Suppressor macrophage treated with lipopolysaccharide for 4 hours (primary cell): ENCODE measurements at regions not wholly inside any gene's neighbourhood (a gene's known extent, or its start where the extent isn't known, plus 50 kb on each side); places are given as distances from the start of the nearest gene placed in this dataset.

Experiments
- DNase-seq: peaks from one replicate; pipeline ENCODE4 v3.0.0-alpha.2; 2020

DNA sequence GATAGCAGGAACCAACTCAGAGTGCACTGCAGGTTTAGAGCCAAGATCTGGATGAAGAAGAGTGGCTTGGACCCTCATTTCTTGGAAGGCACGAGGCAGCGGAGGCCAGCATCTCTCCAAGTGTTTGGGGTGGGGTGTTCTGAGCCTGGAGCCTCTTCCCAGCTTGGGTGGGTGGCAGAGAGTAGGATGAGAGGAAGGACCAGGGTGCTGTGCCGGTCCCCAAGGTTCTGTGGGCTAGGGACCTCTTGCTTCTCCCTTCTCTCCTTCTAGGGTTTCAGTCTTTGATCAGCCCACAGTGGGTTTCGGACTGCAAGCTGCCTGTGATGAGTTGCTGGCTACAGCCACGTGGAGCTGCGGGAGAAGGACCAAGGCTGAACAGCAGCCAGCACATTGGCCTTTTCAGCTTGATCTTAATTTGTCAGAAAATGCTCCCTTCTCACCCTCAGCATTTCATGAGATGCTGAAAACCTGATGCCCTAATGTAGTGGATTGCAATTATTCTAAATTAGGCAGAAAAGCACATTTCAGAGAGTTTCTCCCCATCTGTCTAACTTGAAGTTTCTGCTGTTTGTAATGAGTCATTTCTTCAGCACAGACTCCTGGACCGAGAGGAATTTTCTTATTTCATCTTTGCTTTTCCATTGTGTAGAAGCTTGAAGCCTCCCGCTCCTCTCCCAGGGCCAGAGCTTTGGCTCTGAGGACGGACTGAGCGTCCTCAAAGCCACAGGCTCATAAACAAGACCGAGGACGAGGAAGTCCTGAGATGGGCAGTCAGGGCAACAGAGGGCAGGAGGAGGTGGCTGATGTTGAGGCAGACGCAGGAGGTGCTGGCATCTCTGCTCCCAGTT is 99.1 kb upstream of the HDAC4 start:
- no peak for DNase-seq

DNA sequence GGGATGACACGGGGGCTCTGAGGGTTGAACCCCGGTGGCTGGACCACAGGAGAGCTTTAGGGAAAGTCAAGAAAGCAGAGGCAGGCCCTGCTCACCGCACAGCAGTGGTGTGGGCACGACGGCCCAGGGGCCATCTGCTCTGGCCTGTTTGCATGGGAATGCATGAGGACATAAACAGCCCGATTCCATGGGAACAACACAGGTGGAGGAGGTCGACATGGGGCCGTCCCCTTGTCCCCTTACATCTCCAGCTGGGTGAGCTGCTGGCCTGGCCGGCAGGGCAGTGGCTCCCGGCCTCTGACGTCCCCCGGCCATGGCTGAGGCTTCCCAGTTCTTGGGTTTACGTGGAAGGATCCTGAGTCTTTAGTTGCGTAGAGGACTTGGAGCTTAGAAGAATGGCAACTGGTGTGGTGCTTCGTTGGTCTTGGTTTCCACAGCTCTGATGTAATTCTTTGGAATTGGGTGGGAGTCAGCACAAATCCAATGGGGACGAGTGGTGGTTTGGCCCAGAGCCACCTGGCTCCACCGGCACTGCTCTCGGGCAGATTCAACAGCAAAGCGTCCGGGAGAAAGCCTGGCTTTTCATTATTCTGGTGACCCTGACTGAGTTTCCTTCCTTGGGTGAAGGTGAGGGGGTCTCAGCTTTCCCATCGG is 98.3 kb upstream of the HDAC4 start:
- no peak for DNase-seq

DNA sequence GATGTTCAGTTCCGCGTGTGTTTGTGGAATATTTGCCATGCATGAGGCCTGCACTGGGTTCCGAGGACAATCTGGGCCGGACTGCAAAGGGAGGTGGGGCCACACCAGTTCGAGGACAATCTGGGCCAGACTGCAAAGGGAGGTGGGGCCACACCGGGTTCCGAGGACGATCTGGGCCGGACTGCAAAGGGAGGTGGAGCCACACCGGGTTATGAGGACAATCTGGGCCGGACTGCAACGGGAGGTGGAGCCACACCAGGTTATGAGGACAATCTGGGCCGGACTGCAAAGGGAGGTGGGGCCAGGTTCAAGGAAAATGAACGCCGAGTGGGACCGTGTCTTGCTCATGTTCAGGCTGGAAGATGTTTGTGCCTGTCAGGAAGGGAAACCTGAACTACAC is 97.8 kb upstream of the HDAC4 start:
- no peak for DNase-seq

DNA sequence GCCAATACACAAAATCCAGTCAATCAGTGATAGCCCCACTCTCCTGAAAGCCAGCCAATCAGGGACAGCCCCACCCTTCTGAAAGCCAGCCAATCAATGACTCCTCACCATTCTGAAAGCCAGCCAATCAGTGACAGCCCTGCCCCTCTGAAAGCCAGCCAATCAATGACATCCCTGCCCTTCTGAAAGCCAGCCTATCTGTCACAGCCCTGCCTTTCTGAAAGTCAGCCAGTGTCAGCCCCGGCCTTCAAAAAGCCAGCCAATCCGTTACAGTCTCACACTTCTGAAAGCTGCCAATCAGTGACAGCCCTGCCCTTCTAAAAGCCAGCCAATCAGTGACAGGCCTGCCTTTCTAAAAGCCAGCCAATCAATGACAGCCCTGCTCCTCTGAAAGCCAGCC is 95.9 kb upstream of the HDAC4 start:
- DNase-seq: no peak

DNA sequence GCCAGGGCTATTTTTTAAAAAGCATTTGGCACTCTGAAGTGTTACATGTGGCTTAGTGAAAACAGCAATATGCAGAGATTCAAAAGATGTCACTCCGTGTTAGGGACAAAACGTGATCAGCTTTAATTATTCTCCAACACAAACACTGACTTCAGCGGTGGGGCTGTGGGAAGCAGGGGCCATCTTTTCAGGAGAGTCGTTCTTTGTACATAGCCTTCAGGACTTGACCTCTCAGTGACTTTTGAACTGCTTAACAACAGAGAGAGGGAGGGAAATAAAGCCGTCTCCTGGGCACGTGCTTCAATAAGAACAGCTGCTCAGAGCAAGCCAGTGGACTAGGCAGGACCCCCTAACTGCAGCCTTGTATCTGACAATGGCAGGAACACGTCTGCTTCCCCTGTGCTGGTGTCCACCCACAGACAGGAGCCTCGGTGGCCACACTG is 95.0 kb upstream of the HDAC4 start:
- no peak for DNase-seq

DNA sequence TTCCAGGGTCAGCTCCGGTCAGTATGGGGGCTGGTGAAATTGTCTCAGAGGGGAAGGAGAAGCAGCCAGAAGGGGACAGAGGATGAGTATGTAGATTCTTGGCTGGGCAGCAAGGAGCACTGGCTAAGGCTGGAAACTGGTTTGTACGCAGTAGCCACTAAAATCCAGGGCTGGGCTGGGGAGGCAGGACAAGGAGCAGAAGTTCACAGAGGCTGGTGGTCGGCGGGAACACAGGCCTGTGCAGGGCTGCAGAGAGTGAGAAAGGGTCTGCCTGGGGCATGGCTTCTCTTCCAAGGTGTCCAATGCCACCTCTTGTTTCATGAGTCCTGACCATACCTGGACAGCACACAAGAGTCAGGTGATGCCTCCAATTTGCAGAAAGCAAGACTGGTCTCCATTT is 94.4 kb upstream of the HDAC4 start:
- DNase-seq: no peak

DNA sequence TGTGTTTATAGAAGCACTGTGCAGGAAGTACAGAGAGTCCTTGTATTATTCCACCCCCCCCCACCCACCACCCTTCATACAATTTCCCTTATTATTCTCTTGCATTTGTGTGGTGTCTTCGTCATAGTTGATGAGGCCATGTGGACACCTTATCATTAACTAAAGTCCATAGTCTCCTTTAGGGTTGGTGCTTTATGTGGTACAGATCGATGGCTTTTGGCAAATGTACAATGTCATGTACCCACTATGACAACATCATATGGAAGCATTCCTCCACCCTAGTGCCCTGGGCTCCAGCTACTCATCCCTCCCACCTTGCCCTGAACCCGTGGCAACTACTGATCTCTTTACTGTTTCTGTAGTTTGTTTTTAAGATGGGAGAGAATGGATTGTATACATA is 93.8 kb upstream of the HDAC4 start:
- no peak for DNase-seq

DNA sequence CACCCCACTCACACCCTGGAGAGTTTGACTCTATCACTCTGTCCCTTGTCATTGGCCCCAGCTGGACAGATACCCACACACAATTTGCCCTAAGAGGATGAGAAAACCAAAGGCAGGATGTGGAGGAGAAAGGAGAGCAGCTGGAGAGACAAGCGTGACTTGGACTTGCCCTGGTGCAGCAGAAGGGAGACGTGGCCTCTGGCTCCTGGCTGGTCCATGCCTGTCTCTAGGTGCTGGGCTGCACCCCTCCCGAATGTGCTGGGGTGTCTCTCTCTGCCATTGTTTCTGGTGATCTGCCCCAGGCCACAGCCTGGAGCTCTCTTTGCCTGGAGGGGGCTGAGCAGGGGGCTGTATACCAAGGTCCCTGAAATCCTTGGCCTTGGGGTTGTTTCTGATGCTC is 88.7 kb upstream of the HDAC4 start:
- DNase-seq: no peak

DNA sequence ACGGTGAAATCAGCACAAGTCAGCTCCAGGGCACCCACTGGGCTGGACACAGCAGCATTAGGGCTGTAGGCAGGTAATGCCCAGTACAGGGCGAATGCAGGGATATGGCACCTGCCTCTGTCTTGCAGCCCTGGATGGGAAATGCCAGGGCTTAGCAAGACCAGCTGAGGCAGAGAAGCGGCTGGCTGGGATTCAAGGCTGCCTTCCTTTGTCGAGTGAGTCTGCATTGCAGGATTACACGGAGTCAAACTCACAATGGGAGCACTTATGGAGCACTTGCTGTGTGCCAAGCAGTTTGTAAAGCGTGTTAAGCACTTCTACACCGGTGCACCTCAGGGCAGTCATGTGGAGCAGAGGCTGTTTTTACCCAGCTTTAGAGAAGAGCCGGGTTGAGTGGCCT is 87.3 kb upstream of the HDAC4 start:
- no peak for DNase-seq

DNA sequence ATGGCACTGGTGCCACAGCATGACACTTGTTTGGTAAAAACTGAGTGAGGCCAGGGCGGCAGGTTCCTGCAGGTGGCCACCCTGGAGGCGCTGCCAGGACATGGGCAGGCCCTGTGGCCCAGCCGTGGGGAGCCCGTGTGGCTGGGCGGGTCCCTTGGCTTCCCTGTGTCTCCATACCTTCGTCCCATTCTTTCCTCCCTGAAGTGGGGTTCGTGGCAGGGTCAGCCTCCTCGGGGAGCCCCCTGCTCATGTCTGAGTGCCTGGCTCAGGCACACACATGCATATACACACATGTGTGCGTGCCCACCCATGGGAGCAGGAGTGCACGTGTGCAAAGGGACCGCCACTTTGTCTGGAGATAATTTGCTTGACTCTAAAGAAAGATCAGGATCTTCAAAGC is 86.5 kb upstream of the HDAC4 start:
- no peak for DNase-seq

DNA sequence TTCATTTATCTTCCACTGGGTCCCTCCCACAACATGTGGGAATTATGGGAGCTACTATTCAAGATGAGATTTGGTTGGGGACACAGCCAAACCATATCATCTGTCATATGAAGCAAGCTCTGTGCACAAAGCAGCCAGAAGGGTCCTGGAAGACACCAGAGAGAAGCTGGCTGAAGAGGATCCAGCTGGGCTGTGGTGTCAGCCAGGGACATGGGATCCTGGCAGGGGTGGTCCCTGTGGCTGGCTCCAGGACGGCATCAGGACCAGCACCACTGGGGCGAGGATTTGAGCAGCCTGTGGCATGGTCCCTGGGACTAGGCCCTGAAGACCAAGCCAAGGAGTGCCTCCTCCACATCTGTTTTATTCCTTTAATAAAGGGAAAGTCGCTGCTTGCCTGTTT is 84.8 kb upstream of the HDAC4 start:
- no peak for DNase-seq

DNA sequence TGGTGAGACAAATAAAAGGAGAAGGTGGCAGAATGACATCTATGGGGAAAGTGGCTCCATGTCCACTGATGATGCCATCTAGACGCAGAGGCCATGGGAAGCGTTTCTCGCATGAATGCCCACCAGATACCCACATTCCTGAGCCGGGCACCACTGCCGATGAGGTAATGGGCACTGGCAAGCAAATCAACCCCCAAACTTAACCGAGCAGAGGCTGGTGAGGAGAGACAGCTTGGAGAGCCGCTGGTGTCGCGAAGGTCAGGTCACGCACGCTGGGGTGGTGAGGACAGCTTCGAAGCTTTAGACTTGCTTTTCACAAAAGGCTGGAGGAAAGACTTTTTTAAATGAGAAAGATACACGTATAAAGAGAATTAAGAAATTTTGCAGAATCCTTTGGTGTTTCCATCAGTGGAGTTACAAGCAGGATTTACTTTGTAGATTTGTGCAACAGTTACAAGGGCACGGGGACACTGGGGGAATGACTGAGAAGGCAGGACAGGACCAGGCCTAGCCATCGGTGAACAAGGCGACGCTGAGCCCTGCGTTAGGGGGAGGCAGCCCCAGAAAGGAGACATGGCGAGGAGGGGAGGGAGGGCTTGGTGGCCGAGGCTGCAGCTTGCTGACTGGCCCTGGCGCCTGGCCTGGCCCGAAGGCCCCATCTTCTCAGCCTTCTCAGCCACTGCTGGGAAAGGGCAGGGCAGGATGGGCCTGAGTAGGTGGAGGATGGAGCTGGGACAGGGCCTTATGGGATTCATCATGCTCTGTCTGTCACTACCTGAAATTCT is 83.9 kb upstream of the HDAC4 start:
- no peak for DNase-seq

DNA sequence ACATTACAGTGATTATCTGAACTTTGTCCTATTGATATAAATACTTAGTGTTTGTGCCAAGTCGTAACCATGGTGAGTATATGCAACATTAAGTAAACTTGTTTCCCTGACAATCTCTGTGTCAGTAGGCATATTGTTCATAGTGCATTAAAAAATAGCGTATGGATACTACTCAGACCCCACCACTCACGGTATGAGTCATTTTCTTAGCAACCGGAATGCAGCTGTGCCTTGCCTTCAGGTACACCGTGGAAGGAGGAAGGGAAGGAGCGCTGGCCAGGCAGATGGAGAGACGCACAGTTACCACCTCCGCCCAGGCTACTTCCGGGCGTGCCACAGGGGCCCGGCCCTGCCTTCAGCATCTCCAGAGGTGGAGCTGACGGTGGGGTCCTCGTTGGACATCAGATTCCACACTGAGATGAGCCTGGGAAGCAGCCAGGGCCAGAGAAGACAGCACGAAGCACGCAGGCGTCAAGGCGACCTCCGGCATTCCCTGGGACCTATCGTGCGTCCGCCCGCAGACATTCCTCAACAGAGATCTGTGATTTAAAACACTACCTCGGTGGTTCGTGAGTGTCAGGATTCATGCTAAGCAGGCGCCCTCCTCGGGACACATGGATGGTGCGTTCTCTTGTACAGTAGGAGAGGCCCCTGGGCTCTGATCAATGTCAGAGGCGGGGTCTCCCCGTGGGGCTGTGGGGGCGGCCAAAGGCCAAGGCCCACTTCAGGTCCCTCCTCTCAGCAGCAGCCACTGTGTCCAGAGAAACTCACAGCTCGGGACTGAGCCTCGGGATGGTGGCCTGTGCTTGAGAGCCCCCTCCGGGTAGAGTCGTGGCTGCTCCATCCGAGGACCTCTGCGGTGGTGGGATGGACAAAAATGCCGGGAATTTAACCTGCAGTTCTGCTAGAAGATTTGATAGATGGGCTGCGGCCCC is 82.2 kb upstream of the HDAC4 start:
- no peak for DNase-seq

DNA sequence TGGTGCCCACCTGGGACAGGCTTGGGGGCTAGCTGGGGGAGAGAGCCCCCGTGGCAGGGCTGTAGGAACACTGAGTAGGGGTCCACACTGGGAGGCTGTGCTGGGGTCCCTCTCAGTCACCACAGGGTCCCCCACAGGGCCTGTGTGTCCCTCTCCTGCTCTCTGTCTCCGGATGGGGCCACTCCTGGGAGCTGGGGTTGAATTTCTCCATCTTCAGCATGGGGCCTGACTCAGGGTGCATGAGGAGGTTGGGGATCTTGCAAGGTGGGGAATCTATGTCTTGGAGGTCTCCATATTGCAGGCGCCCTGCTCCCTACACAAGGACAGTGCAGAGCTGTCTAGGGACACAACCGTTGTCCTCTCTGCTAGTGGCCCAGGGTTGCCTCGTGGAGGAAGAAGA is 78.7 kb upstream of the HDAC4 start:
- no peak for DNase-seq

DNA sequence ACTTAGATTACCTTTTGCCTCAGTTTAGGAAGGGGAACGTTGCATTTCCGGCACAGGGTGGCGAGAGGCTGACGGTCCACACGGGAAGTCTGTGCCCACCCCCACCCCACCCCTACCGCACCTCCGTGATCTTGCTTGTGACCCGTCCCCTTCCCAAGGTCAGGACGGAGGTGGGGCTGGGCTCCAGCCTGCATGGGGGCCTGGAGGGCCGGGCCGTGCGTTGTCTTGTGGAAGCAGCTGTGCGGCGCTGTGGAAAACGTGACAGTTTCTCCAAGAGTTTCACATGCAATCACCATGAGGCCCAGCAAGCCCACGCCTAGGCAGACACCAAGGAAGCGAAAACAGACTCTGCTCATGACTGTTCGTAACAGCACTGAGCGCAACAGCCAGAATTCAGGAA is 76.8 kb upstream of the HDAC4 start:
- DNase-seq: no peak

DNA sequence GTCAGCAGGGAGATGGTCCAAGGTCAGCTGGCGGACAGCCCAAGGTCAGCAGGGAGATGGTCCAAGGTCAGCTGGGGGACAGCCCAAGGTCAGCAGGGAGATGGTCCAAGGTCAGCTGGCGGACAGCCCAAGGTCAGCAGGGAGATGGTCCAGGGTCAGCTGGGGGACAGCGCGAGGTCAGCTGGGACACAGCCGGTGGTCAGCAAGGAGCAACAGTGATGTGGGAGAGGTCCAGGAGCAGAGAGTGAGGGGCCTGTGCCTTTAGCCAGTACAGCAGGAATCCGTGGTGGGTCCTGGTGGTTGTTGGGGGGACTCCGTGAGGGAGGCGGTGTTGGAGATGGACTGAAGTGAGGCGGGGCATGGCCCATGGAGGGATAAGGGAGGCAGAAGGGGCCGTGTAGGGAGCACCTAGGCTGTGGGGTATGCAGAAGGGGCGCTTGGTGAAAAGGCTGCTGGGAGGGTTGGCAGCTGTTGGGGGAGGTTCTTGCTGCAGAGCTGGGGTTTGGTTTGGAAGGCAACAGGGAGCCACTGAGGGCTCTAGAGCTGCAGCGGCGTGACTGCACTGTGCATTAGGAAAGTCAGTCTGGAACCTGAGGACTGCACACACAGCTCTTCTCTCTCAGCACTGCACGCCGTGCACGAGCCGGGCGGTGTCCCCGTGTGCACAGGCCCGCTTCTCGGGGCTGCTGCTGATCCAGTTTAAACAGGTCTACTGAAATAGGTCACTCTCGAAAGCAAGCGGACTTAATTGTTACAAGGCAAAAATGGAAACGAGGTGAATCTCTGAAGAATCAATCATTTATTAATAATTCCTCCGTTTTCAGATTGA is 76.2 kb upstream of the HDAC4 start:
- no peak for DNase-seq

DNA sequence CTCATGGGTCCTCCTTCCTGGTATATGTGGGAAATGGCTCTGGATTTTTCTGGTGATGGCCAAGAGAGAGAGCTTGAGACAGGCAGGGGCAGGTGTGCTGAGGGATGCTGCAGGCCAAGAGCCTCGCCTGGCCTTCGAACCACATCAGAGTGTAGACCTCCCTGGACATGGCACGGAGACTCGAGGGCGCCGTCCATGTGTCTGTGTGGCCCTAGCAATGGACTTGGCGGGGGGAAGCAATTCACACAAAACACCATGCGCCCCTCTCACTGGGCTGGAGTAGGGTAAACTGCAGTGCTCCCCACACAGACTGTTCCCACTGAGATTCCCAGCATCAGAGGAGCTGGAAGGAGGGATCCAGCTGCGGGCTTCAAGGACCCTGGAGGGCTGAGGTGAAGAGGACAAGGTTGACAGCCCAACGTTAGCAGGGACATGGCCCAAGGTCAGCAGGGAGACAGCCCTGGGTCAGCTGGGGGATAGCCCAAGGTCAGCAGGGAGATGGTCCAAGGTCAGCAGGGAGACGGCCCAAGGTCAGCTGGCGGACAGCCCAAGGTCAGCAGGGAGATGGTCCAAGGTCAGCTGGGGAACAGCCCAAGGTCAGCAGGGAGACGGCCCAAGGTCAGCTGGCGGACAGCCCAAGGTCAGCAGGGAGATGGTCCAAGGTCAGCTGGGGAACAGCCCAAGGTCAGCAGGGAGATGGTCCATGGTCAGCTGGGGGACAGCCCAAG is 75.4 kb upstream of the HDAC4 start:
- DNase-seq: no peak

DNA sequence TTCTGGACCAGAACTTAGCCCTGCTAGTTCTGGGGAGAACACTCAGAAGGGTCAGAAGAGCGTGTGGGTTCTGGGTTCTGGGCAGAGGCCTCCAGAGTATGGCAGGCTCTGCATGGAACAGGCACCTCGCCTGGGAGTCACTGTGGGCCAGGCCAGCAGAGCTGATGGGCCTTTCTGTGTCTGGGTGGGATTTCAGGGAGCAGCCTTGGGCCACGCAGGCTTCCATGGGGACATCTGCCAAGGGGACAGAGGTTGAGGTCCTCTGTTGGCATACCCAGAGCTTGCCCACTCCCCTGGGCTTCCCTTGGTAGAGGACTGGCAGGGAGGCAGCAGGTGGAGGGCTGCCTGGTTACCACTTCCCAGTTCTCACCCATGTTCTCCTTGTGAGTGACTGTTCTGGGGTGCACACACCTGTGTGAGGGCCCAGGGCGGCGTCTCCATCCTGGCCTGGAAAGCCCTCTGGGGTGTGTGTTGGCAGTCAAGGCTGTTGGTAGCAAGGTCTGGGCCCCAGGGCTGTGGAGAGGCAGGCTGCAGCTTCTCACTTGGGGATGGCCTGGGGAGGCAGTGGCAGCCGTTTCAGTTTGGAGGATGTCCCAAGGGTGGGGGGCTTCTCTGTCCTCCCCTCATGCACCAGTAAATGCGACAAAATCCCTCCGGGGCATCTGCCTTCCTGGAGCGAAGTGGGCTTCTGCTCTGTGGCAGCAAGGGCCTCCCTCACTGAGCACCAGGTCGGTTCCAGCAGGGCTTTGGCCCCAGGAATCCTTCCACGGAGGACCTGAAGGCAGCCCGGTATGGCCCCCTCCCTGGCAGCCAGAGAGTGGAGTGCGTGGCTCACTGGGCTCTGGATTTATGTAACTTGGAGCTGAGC is 74.6 kb upstream of the HDAC4 start:
- DNase-seq: no peak

DNA sequence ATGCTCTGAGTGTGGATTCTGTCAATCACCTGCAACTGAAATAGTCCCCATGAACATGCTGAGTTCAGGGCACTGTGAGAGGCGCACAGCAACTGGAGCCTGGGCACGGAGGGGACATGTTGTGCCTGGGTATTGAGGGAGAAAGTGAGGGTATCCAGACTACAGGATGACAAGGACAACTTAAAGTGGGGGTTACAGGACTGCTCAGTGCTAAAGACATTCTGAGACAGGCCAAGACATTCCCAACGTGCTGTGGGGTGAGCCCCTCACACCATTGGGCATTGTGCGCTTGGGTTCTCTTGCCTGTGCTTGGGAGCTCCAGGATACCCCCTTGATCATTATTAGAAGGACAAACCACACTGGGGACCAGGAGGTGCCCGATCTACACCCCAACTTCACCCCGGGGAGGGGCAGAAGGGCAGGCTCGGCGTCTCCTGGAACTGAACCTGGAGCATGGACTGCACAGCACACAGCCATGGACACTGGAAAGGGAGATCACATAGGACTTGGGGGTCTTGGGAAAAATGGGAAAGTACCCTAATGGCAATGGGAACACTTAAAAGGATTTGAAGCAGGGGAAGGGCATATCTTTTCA is 72.5 kb upstream of the HDAC4 start:
- DNase-seq: no peak
